Stimulated activated CD4-positive, alpha-beta T cell treated with anti-CD3 and anti-CD28 coated beads, Interleukin-2, amount 100 ng/mL, for 48 hours (primary cell): ENCODE measurements at regions not wholly inside any gene's neighbourhood (a gene's known extent, or its start where the extent isn't known, plus 50 kb on each side); places are given as distances from the start of the nearest gene placed in this dataset.

Source experiments
- DNase-seq, 2 donors: peaks; one replicate each; pipeline ENCODE4 v3.0.0-alpha.2; 2020

DNA sequence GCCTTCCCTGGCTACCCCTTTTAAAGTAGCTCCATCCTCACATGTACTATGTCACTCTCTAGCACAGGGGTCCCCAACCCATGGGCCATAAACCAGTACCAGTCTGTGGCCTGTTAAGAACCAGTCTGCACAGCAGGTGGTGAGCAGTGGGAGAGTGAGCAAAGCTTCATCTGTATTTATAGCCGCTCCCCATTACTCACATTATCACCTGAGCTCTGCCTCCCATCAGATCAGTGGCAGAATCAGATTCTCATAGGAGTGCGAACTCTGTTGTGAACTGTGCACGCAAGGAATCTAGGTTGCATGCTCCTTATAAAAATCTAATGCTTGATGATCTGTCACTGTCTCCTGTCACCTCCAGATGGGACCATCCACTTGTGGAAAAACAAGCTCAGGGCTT, 116.6 kb upstream of the FOXD3 start:
- no peak for DNase-seq

DNA sequence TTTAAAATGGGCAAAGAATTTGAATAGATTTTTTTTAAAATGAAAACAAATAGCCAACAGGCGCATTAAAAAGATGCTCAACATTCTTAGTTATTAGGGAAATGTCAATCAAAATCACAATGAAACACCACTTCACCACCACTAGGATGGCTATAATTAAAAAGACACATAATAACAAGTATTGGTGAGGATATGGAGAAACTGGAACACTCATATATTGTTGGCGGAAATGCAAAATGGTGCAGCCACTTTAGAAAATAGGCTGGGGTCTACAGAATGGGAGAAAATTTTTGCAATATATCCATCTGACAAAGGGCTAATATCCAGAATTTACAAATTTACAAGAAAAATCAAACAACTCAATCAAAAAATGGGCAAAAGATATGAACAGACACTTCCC, 107.8 kb upstream of the FOXD3 start:
- no peak for DNase-seq

DNA sequence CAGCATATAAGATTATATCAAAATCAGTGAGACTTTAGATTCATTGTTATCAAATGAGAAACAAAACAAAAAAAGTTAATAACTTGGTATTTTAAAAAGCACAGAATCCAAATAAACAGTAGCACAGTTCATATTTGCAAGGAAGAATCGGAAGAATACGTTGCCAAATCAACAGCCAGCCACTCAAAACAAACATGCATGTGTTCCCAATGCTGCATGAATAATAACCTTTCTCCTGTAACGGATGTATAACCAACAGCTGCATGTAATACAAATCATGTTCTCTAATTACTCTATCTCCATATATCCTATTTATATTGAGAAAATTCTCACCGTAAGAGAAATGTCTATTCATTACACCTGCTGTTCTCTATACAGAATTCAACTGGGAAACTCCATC, 98.9 kb upstream of the FOXD3 start:
- no peak for DNase-seq

DNA sequence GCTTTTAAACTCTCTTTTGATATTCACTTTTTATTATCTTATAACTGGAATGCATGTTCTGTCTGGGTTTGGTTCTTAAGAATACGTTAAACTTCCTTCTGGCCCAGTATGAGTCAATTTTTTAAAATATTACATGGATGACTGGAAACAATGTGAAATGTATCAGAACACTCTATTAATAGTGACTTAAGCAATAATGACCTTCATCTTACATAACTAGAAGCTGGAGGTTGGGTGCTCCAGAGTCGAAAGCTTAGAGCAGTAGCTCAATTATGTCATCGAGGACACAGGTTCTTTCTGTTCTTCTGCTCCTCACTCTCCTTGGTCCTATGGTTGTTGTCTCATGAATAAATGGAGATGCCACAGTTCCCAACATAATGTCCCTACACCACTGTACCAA, 91.6 kb upstream of the FOXD3 start:
- DNase-seq = no peak

DNA sequence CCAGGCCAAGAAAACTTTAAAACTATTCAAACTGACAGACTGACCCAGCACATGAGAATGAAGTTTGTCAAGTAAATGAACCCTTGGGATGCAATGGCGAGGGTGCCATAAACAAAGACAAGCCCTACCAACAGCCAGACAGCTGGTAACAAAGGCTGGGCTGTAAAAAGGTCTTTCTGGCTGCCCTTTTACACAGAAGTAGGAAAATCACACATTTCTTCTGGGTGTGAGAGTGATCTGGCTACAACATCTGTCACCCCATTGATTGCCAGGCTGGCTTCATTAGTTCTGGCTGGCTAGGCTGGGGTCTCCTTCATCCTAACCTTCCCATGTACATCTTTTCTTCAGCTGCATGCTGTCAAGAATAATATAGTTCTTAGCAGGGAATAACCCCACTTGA, 83.6 kb upstream of the FOXD3 start:
- no peak for DNase-seq

DNA sequence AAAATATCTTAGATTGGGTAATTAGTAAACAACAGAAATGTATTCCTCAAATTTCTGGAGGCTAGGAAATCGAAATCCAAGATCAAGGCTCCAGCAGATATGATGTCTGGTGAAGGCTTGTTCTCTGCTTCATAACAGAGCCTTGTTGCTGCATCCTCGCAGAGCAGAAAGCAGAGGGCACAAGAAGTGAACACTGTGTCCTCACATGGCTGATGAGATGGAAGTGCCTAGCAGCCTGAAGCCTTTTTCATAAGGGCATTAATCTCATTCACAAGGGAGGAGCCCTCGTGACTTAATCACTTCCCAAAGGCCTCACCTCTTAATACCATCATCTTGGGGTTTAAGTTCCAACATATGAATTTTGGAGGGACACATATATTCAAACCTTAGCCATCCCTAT, 77.2 kb upstream of the FOXD3 start:
- DNase-seq = no peak

DNA sequence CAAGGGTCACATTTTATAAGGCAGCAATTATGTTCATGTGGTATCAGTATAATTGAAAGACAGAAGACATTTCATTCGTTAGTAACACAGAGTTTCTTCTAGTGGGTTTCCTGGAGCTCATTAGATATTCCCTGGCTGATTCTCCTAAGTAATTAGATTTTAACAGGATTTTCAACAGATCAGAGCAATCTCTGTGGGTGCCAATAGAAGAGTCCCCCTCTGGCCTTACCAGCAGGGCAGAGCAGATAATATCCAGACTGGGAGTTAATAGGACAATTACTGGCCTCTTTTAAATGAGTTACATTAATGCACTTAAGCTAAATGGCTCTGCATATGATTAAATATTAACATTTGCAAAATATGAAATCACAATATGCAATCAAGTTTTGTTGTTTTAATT, 74.2 kb upstream of the FOXD3 start:
- DNase-seq = no peak

DNA sequence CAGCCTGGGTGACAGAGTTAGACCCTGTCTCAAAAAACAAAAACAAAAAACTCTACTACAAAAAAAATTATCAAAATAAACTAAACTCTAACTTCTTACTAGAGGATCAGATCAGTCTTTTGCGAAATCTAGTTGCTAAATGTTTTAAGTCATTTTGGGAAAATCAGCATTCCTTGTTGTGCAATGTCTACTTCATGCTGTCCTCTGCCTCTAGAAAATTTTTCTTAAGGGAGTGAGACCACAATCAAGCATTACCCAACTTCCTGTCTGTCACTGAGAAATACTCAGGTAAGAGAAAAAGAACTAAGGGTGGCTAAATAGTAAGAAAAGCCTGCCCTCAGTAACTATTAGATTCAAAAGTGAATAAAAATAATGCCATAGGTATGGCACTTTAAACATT, 67.2 kb upstream of the FOXD3 start:
- no peak for DNase-seq

DNA sequence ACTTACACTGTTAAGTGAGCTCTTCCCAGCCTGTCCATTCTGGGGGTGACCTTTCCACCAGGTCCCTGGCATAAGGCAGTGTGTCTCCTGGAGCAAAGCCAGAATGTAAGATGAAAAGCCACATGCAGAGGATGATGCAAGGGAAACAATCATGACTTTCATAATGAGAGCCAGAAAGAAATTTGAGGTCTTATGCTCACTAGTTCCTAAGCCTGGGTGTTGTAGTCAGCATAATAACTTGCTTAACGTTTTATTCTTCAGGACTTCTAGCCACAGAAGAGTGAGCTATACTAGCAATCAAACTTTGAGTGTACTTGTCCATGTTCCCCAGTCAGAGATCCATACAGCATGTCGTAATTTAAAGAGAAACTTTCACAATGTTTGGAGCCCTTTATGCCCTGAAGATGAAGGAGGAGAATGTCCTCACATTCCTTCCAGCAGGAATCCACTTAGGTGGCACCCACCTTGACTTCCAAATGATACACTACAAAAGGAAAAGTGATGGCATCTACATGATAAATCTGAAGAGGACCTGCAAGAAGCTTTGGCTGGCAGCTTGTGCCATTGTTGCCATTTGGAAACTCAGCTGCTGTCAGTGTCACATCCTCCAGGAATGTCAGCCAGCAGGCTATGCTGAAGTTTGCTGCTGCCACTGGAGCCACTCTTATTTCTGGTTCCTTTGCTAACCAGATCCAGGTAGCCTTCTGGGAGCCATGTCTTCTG, 60.5 kb upstream of the FOXD3 start:
- no peak for DNase-seq

DNA sequence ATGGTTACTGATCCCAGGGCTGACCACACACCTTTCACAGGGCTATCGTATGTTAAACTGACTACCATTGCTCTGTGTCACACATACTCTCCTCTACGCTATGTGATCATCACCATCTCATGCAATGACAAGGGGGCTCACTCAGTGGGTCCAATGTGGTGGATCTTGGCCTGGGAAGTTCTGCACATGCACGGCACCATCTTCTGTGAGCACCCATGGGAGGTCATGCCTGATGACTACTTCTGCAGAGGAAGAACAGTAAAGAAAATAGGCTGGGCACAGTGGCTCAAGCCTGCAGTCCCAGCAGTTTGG, 60.0 kb upstream of the FOXD3 start:
- DNase-seq = no peak

DNA sequence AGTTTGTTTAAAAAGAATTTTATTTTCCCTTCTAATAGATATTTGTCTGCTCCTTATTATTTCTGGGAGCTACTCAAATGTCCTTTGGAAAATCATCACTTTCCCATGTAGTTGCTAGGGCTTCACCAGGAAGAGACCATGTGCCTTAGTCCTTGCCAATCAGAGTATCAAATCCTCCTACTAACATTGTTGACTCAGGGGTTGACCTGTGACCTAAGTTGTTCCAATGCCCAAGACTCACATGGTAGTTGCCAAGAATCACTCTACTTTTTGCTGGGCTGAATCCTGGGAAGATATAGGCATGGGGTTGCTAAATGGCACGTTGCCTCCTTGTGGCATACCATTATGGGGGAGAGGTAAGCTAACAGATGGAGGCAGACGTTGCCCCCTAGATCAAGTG, 58.2 kb upstream of the FOXD3 start:
- DNase-seq = no peak

DNA sequence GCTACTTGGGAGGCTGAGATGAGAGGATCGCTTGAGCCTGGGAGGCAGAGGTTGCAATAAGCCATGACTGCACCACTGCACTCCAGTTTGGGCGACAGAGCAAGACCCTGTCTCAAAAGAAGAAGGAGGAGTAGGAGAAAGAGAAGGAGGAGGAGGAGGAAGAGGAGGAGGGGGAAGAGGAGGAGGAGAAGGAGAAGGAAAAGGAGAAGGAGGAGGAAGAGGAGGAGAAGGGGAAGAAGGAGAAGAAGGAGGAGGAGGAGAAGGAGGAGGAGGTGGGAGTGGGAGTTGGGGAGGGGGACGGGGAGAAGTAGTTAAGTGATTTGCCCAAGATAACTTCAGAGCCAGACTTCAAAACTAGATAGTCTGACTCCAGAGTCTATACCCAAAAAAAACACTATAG, 55.5 kb upstream of the FOXD3 start:
- no peak for DNase-seq

DNA sequence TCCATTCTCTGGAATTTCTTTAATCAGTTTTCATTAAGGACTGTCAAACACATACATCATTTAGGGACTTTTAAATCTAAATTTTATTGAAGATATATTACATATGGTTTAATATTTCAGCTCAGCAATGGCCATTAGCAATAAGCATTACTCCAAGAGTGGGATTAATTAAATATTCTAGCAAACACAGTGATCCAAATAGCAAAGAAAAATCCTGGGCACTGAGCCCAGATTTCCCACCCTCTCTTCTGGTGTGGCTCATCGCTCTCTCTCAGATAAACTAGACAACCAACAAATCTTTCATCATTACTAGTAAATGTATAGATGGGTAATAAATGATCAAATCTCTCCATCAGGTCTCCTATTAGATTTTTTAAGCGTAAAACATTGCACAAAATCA, 53.5 kb upstream of the FOXD3 start:
- no peak for DNase-seq

DNA sequence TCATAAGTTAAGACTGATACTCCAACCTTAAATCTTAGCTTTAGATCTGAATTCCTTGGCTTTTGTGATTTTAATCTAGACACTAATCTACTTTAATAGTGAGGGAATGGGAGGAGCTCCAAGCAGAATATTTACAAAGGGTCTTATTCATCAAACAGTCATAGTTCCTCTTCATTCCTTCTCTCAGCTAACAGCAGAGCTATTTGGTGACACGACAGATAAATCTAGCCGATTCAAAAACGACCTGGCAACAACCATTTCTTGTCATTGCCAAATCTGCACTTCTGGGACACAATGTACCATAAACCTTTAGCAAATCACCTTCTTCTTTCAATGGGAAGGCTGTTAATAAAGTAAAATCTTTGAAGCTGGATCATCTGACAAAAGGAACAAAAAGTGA, 52.8 kb upstream of the FOXD3 start:
- DNase-seq = no peak
